HEK293T (cell line): ENCODE measurements at regions not wholly inside any gene's neighbourhood (a gene's known extent, or its start where the extent isn't known, plus 50 kb on each side); places are given as distances from the start of the nearest gene placed in this dataset.

ENCODE experiments used
- CTCF ChIA-PET: fragments of 350-600 bp; formaldehyde crosslinking; extraction: SDS; loops from one replicate; lab custom pipeline; 2021; ENCODE audit warnings: antibody characterized with exemption, inconsistent platforms; lab: Yijun Ruan, JAX
- POLR2A ChIA-PET: fragments of 350-600 bp; formaldehyde crosslinking; extraction: SDS; loops from one replicate; lab custom pipeline; 2020; ENCODE audit warnings: antibody characterized with exemption, inconsistent platforms; lab: Yijun Ruan, JAX
- DNase-seq: peaks from one replicate; pipeline ENCODE4 v3.0.0; 2012; ENCODE audit warnings: mixed read lengths; ENCODE audit errors: extremely low spot score
- ARNT ChIP-seq: fragments of 450-650 bp; IDR thresholded peaks from 2 replicates; pipeline ENCODE4 v1.6.1; 2017; ENCODE audit warnings: mild to moderate bottlenecking
- BHLHE40 ChIP-seq: fragments of 450-650 bp; IDR thresholded peaks from 2 replicates; pipeline ENCODE4 v1.6.1; 2016; ENCODE audit warnings: mild to moderate bottlenecking, moderate library complexity, borderline replicate concordance
- CTBP1 ChIP-seq: fragments of 450-650 bp; IDR thresholded peaks from 2 replicates; pipeline ENCODE4 v1.6.1; 2016; ENCODE audit warnings: borderline replicate concordance
- ELF4 ChIP-seq: fragments of 450-650 bp; IDR thresholded peaks from 2 replicates; pipeline ENCODE4 v1.6.1; 2017; ENCODE audit warnings: antibody characterized with exemption
- FOXA1 ChIP-seq: fragments of 450-650 bp; IDR thresholded peaks from 2 replicates; pipeline ENCODE4 v1.6.1; 2016; ENCODE audit warnings: mild to moderate bottlenecking
- FOXK2 ChIP-seq: fragments of 450-650 bp; IDR thresholded peaks from 2 replicates; pipeline ENCODE4 v1.6.1; 2016; ENCODE audit warnings: mild to moderate bottlenecking
- FOXM1 ChIP-seq: fragments of 450-650 bp; IDR thresholded peaks from 2 replicates; pipeline ENCODE4 v1.6.1; 2017; ENCODE audit warnings: mild to moderate bottlenecking, borderline replicate concordance
- HDGF ChIP-seq: fragments of 450-650 bp; IDR thresholded peaks from 2 replicates; pipeline ENCODE4 v1.6.1; 2017; ENCODE audit warnings: antibody characterized with exemption, borderline replicate concordance
- L3MBTL2 ChIP-seq: fragments of 450-650 bp; conservative IDR thresholded peaks from 2 replicates; pipeline ENCODE4 v1.6.1; 2016; ENCODE audit warnings: mild to moderate bottlenecking
- LEF1 ChIP-seq: fragments of 450-650 bp; IDR thresholded peaks from 2 replicates; pipeline ENCODE4 v1.6.1; 2017; ENCODE audit warnings: mild to moderate bottlenecking, borderline replicate concordance
- NFRKB ChIP-seq: fragments of 450-650 bp; IDR thresholded peaks from 2 replicates; pipeline ENCODE4 v1.6.1; 2016; ENCODE audit warnings: mild to moderate bottlenecking, moderate library complexity
- PKNOX1 ChIP-seq: fragments of 450-650 bp; IDR thresholded peaks from 2 replicates; pipeline ENCODE4 v1.6.1; 2016
- SP1 ChIP-seq: fragments of 450-650 bp; IDR thresholded peaks from 2 replicates; pipeline ENCODE4 v1.6.1; 2017
- SUZ12 ChIP-seq: fragments of 450-650 bp; IDR thresholded peaks from 2 replicates; pipeline ENCODE4 v1.6.1; 2016; ENCODE audit warnings: mild to moderate bottlenecking
- TARDBP ChIP-seq: fragments of 450-650 bp; IDR thresholded peaks from 2 replicates; pipeline ENCODE4 v1.6.1; 2016
- ZNF384 ChIP-seq: fragments of 450-650 bp; IDR thresholded peaks from 2 replicates; pipeline ENCODE4 v1.6.1; 2016

GRCh38 chr15:39230205-39230907 is 350.5 kb upstream of the THBS1 start:
- DNase-seq = no peak
- ChIA-PET CTCF (no interaction called here), POLR2A (no interaction called here)
- TF ChIP-seq NFRKB (no peak), ZNF384 (no peak), LEF1 (no peak), TARDBP (no peak), SUZ12 (no peak), PKNOX1 (no peak)

- POLR2A ChIA-PET = no interaction called here
- TF ChIP-seq FOXA1 (no peak), ZNF384 (no peak)
- CTCF ChIA-PET = no interaction called here
- no peak for DNase-seq
These were observed 350.0 kb upstream of the THBS1 start for GRCh38 chr15:39230908-39231285.

GRCh38 chr15:39232512-39232911 is 348.4 kb upstream of the THBS1 start:
- CTCF ChIA-PET = no interaction called here
- DNase-seq = no peak
- no peak for TF ChIP-seq FOXK2
- no peak for TF ChIP-seq ZNF384
- TF ChIP-seq ARNT = no peak
- no peak for TF ChIP-seq SP1
- TF ChIP-seq TARDBP = no peak
- no peak for TF ChIP-seq L3MBTL2
- TF ChIP-seq LEF1 = no peak
- TF ChIP-seq BHLHE40 = no peak
- TF ChIP-seq FOXA1 = no peak
- no peak for TF ChIP-seq HDGF
- no peak for TF ChIP-seq FOXM1
- no peak for TF ChIP-seq ELF4
- TF ChIP-seq CTBP1 = no peak
- POLR2A ChIA-PET = no interaction called here

- no peak for DNase-seq
These were observed 345.6 kb upstream of the THBS1 start for GRCh38 chr15:39235084-39235795.

GRCh38 chr15:39236375-39236774 is 344.5 kb upstream of the THBS1 start:
- no peak for DNase-seq
- TF ChIP-seq BHLHE40 (no peak), HDGF (no peak), SP1 (no peak), PKNOX1 (no peak), SUZ12 (no peak), TARDBP (no peak), LEF1 (no peak), L3MBTL2 (no peak), FOXK2 (no peak), CTBP1 (no peak), ELF4 (no peak), FOXM1 (no peak), FOXA1 (no peak), ZNF384 (no peak), NFRKB (no peak), ARNT (no peak)
- ChIA-PET CTCF (no interaction called here), POLR2A (no interaction called here)

More at GRCh38 chr15:39235084-39235795, 345.6 kb upstream of the THBS1 start:
- TF ChIP-seq LEF1 (no peak), TARDBP (no peak), L3MBTL2 (no peak), CTBP1 (no peak), FOXK2 (no peak), FOXM1 (no peak), SUZ12 (no peak), HDGF (no peak), FOXA1 (no peak), BHLHE40 (no peak), PKNOX1 (no peak), SP1 (no peak), ELF4 (no peak), ZNF384 (no peak), NFRKB (no peak), ARNT (no peak)
- ChIA-PET POLR2A (no interaction called here), CTCF (no interaction called here)

- POLR2A ChIA-PET = no interaction called here
- CTCF ChIA-PET = no interaction called here
- DNase-seq = no peak
- TF ChIP-seq ELF4 (no peak), SP1 (no peak), BHLHE40 (no peak)
These were observed 342.4 kb upstream of the THBS1 start for GRCh38 chr15:39238443-39238842.
